K562 (cell line): ENCODE measurements at regions not wholly inside any gene's neighbourhood (a gene's known extent, or its start where the extent isn't known, plus 50 kb on each side); places are given as distances from the start of the nearest gene placed in this dataset.

Experiments used
- ATAC-seq: fragments of 200-7000 bp; cut with Tn5 transposase; 3 replicates; pipeline ENCODE4 v1.9.1; 2020; ENCODE audit warnings: moderate library complexity
- BruUV-seq: library from RNA; stranded (reverse); fragments of 400-500 nt; replicated peaks from 2 replicates; lab custom pipeline; 2021; lab: Mats Ljungman, UMichigan
- CTCF ChIA-PET: fragments of 300-600 bp; formaldehyde crosslinking; extraction: SDS; loops from one replicate; lab custom pipeline; 2021; ENCODE audit warnings: low intra/inter-chr PET ratio; lab: Yijun Ruan, JAX
- POLR2A ChIA-PET: fragments of 300-600, 350-650 bp; sonication (Branson Sonifier 250); formaldehyde crosslinking; extraction: SDS; loops from one replicate; lab custom pipeline; 2021; ENCODE audit warnings: antibody characterized with exemption, inconsistent platforms; lab: Yijun Ruan, JAX
- DNase-seq, 4 experiments: peaks; one replicate each; pipeline versions ENCODE4 v3.0.0 to v3.0.0-alpha.2; 2011 to 2018; ENCODE audit warnings: low spot score in 3 of 4, mixed read lengths in 3 of 4; ENCODE audit errors: extremely low read depth in 1 of 4
- FAIRE-seq: peaks from 2 replicates; lab custom pipeline; 2011; peaks lifted over from hg19 to GRCh38; lab: Jason Lieb, UNC
- H2AFZ ChIP-seq: 2 replicates; pipeline ENCODE4 v1.6.0; 2011; ENCODE audit warnings: low read depth, low read length, control low read depth, inconsistent platforms
- H3K27ac ChIP-seq: fragments of 200-600 bp; 3 replicates; pipeline ENCODE4 v1.8.0; 2011; ENCODE audit warnings: low read depth, mild to moderate bottlenecking, control low read depth, inconsistent platforms, low read length, moderate library complexity, mixed read lengths; ENCODE audit errors: extremely low read depth
- H3K27me3 ChIP-seq, 2 experiments: fragments of 300-600 bp in 1 of 2; 2 replicates in 1 of 2; 3 replicates in 1 of 2; pipeline versions ENCODE4 v1.6.0 to v1.8.0; 2011; ENCODE audit warnings: inconsistent platforms in 2 of 2, low read length in 2 of 2, mild to moderate bottlenecking in 1 of 2, mixed read lengths in 1 of 2, moderate library complexity in 1 of 2; ENCODE audit not compliant: control insufficient read depth in 2 of 2, insufficient read depth in 2 of 2
- H3K36me3 ChIP-seq: fragments of 300-600 bp; 3 replicates; pipeline ENCODE4 v1.8.0; 2011; ENCODE audit warnings: mild to moderate bottlenecking, low read length, inconsistent platforms; ENCODE audit not compliant: control insufficient read depth, insufficient read depth
- H3K4me1 ChIP-seq, 2 experiments: fragments of 200-600 bp in 1 of 2; replicated peaks in 1 of 2; 2 replicates in 1 of 2; 3 replicates in 1 of 2; pipeline versions ENCODE4 v1.5.1 to v1.8.0; 2011; ENCODE audit warnings: inconsistent platforms in 2 of 2, low read length in 2 of 2, mild to moderate bottlenecking in 1 of 2, mixed read lengths in 1 of 2, moderate library complexity in 1 of 2; ENCODE audit not compliant: control insufficient read depth in 2 of 2, insufficient read depth in 2 of 2
- H3K4me2 ChIP-seq: 2 replicates; pipeline ENCODE4 v1.6.1; 2011; ENCODE audit warnings: low read length, control low read depth, inconsistent platforms, mixed read lengths; ENCODE audit not compliant: insufficient read depth
- H3K4me3 ChIP-seq: fragments of 200-600 bp; sonication (generic), shearing (Covaris generic); 2 replicates; pipeline ENCODE4 v1.5.1; 2016; ENCODE audit warnings: control low read depth, inconsistent platforms
- H3K79me2 ChIP-seq: fragments of 200-600 bp; 3 replicates; pipeline ENCODE4 v1.8.0; 2011; ENCODE audit warnings: low read length, inconsistent platforms; ENCODE audit not compliant: control insufficient read depth, insufficient read depth
- H3K9ac ChIP-seq, 2 experiments: 2 replicates each; pipeline versions ENCODE4 v1.6.0 to v1.6.1; 2011; ENCODE audit warnings: low read depth in 2 of 2, low read length in 2 of 2, control low read depth in 1 of 2, inconsistent platforms in 1 of 2, mild to moderate bottlenecking in 1 of 2, mixed read lengths in 1 of 2; ENCODE audit not compliant: insufficient read depth in 1 of 2
- H3K9me1 ChIP-seq: one replicate; pipeline ENCODE4 v1.6.0; 2011; ENCODE audit warnings: inconsistent platforms, mild to moderate bottlenecking, low read length, moderate library complexity; ENCODE audit not compliant: control insufficient read depth, insufficient read depth
- H3K9me3 ChIP-seq: replicated peaks from 2 replicates; pipeline ENCODE4 v1.5.1; 2011; ENCODE audit warnings: low read depth, low read length, inconsistent platforms; ENCODE audit not compliant: control insufficient read depth, insufficient read depth
- H4K20me1 ChIP-seq: replicated peaks from 2 replicates; pipeline ENCODE4 v1.6.1; 2011; ENCODE audit warnings: low read length, inconsistent platforms, mixed read lengths; ENCODE audit not compliant: control insufficient read depth, insufficient read depth
- ADNP ChIP-seq: fragments of 200-800 bp; sonication (Bioruptor generic); IDR thresholded peaks from 2 replicates; pipeline ENCODE4 v1.6.1; 2016; ENCODE audit warnings: missing genetic modification characterization, missing compliant biosample characterization
- DACH1 ChIP-seq: fragments of 450-650 bp; IDR thresholded peaks from 2 replicates; pipeline ENCODE4 v1.6.1; 2018; ENCODE audit not compliant: partially characterized antibody
- ETV5 ChIP-seq: sonication (generic); formaldehyde crosslinking; IDR thresholded peaks from 2 replicates; pipeline ENCODE4 v1.4.0; 2020; ENCODE audit warnings: low read depth, mild to moderate bottlenecking, missing genetic modification reagents
- HMG20A ChIP-seq: fragments of 450-650 bp; formaldehyde crosslinking; conservative IDR thresholded peaks from 2 replicates; pipeline ENCODE4 v1.4.0; 2020; ENCODE audit warnings: mild to moderate bottlenecking, mixed read lengths
- NFYB ChIP-seq: IDR thresholded peaks from 2 replicates; pipeline ENCODE4 v1.6.1; 2011; ENCODE audit warnings: mild to moderate bottlenecking, moderate library complexity; ENCODE audit not compliant: insufficient read length; ENCODE audit errors: extremely low read depth
- PURB ChIP-seq: sonication (generic); formaldehyde crosslinking; IDR thresholded peaks from 2 replicates; pipeline ENCODE4 v1.9.0; 2021; ENCODE audit warnings: low read depth, mild to moderate bottlenecking, missing genetic modification reagents
- TAL1 ChIP-seq: fragments of 450-650 bp; IDR thresholded peaks from 2 replicates; pipeline ENCODE4 v1.6.1; 2016; ENCODE audit warnings: mild to moderate bottlenecking
- WGBS: fragments of 100-300 bp; shearing (Covaris generic); methylation state at CpG from one replicate; pipeline ENCODE4 v1.1.6; 2016; ENCODE audit warnings: low coverage, mixed read lengths; ENCODE audit not compliant: insufficient coverage; ENCODE audit errors: missing lambda C conversion rate; 5-methylcytosine and 5-hydroxymethylcytosine counted together
- in situ Hi-C: fragments of 300-500 bp; cut with MboI; formaldehyde crosslinking; loops from 4 replicates; pipeline ENCODE4 v1.15.0; 2018; ENCODE audit warnings: inconsistent platforms, mixed read lengths
- intact Hi-C: fragments of 100-400 bp; cut with micrococcal nuclease; formaldehyde crosslinking; loops from 2 replicates; pipeline ENCODE4 v1.14.2; 2022
- TF ChIP-seq, protein P1 (sequence below): fragments of 250-450 bp; sonication (Bioruptor Pico); IDR thresholded peaks from 2 replicates; pipeline ENCODE4 v1.4.0; 2020; ENCODE audit warnings: borderline replicate concordance
- TF ChIP-seq, protein P2 (sequence below): fragments of 250-450 bp; sonication (Bioruptor Pico); IDR thresholded peaks from 2 replicates; pipeline ENCODE4 v1.5.1; 2021; ENCODE audit warnings: mild to moderate bottlenecking
- TF ChIP-seq, protein P3 (sequence below), 2 experiments: fragments of 450-650 bp; IDR thresholded peaks; 2 replicates each; pipeline ENCODE4 v1.6.1; 2018; ENCODE audit warnings: mild to moderate bottlenecking in 2 of 2, low read depth in 1 of 2; ENCODE audit not compliant: partially characterized antibody in 2 of 2

DNA sequence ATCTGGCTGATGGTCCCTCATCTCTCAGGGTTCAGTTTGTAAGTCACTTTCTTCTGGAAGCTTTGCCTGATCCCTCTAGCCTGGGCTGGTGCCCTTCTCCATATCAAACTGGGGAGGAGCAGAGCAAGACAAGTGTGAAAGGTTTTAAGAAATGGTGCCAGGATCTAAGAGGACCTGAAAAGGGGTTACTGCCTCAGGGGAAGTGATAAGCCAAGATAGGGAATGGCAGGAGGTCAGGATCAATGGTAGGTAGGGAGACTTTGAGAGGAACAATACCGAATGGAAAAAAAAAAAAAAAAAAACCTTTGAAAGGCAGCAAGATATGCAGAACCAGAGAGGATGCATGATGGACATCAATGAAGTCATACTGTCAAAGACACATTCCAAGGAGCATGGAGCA is 67.5 kb upstream of the TLR4 start:
- no peaks in the 10 kb centered on the region for H3K27me3 ChIP-seq
- H3K9me3 ChIP-seq: no peaks in the 10 kb centered on the region
- no peak for DNase-seq
- no peaks in the 10 kb centered on the region for H3K79me2 ChIP-seq
- in situ Hi-C loops: no loop called here
- no peak overlapping the region for H3K27ac ChIP-seq
- no peaks in the 10 kb centered on the region for H4K20me1 ChIP-seq
- no peak overlapping the region for H3K4me2 ChIP-seq
- H2AFZ ChIP-seq: no peak overlapping the region
- no peak overlapping the region for H3K4me3 ChIP-seq
- CTCF ChIA-PET: no interaction called here
- no TSS peak for BruUV-seq
- POLR2A ChIA-PET: no interaction called here
- FAIRE-seq: no peak
- no peaks in the 10 kb centered on the region for H3K36me3 ChIP-seq
- no peak for ATAC-seq
- H3K9ac ChIP-seq: no peak overlapping the region
- TF ChIP-seq TAL1 (no peak), NFYB (no peak)
- TF ChIP-seq, all 486 proteins: peak for 0
- H3K4me1 ChIP-seq: no peaks in the 10 kb centered on the region
- 0% methylated on average over 1 of the region's 1 CpG for WGBS
- H3K9me1 ChIP-seq: no peaks in the 10 kb centered on the region
- intact Hi-C loops: no loop called here

DNA sequence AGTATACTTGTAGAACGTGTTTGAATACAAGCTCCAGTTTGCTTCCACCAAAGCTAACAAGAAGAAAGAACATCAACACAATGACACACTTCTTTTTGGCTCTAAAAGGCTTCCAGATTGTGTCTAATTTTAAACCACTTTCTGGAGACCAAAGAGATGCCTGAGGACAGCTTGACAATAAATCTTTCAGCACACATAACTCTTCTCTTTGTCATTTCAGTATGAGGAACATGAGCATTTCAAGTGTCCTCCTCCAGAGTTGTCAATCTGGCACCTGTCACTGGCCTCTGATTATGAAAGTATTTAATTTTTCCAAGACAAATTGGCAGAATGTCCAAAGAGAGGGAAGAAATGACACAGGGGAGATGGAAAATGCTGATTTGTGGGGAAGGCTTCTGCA is 79.0 kb upstream of the TLR4 start:
- no peaks in the 10 kb centered on the region for H3K27me3 ChIP-seq
- no peaks in the 10 kb centered on the region for H3K4me1 ChIP-seq
- no TSS peak for BruUV-seq
- H3K9me1 ChIP-seq: no peaks in the 10 kb centered on the region
- no peak overlapping the region for H2AFZ ChIP-seq
- in situ Hi-C loops (no loop called here), intact Hi-C loops (no loop called here)
- CTCF ChIA-PET: no interaction called here
- DNase-seq (no peak), FAIRE-seq (no peak), ATAC-seq (no peak)
- 0% methylated on average over 1 of the region's 1 CpG for WGBS
- POLR2A ChIA-PET: no interaction called here
- no peaks in the 10 kb centered on the region for H3K79me2 ChIP-seq
- no peaks in the 10 kb centered on the region for H3K36me3 ChIP-seq
- no peaks in the 10 kb centered on the region for H4K20me1 ChIP-seq
- no peak overlapping the region for H3K9ac ChIP-seq
- no peak overlapping the region for H3K27ac ChIP-seq
- no peaks in the 10 kb centered on the region for H3K9me3 ChIP-seq
- H3K4me3 ChIP-seq: no peak overlapping the region
- no peak overlapping the region for H3K4me2 ChIP-seq
- TF ChIP-seq, protein P1, sequence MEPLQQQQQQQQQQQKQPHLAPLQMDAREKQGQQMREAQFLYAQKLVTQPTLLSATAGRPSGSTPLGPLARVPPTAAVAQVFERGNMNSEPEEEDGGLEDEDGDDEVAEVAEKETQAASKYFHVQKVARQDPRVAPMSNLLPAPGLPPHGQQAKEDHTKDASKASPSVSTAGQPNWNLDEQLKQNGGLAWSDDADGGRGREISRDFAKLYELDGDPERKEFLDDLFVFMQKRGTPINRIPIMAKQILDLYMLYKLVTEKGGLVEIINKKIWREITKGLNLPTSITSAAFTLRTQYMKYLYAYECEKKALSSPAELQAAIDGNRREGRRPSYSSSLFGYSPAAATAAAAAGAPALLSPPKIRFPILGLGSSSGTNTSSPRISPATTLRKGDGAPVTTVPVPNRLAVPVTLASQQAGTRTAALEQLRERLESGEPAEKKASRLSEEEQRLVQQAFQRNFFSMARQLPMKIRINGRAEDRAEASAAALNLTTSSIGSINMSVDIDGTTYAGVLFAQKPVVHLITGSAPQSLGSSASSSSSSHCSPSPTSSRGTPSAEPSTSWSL (CRISPR knock-in tag): no peak
- TF ChIP-seq, protein P2, sequence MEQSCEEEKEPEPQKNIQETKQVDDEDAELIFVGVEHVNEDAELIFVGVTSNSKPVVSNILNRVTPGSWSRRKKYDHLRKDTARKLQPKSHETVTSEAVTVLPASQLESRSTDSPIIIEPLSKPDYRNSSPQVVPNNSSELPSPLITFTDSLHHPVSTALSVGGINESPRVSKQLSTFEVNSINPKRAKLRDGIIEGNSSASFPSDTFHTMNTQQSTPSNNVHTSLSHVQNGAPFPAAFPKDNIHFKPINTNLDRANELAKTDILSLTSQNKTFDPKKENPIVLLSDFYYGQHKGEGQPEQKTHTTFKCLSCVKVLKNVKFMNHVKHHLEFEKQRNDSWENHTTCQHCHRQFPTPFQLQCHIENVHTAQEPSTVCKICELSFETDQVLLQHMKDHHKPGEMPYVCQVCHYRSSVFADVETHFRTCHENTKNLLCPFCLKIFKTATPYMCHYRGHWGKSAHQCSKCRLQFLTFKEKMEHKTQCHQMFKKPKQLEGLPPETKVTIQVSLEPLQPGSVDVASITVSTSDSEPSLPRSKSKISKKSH (CRISPR knock-in tag): no peak
- TF ChIP-seq, protein P3, sequence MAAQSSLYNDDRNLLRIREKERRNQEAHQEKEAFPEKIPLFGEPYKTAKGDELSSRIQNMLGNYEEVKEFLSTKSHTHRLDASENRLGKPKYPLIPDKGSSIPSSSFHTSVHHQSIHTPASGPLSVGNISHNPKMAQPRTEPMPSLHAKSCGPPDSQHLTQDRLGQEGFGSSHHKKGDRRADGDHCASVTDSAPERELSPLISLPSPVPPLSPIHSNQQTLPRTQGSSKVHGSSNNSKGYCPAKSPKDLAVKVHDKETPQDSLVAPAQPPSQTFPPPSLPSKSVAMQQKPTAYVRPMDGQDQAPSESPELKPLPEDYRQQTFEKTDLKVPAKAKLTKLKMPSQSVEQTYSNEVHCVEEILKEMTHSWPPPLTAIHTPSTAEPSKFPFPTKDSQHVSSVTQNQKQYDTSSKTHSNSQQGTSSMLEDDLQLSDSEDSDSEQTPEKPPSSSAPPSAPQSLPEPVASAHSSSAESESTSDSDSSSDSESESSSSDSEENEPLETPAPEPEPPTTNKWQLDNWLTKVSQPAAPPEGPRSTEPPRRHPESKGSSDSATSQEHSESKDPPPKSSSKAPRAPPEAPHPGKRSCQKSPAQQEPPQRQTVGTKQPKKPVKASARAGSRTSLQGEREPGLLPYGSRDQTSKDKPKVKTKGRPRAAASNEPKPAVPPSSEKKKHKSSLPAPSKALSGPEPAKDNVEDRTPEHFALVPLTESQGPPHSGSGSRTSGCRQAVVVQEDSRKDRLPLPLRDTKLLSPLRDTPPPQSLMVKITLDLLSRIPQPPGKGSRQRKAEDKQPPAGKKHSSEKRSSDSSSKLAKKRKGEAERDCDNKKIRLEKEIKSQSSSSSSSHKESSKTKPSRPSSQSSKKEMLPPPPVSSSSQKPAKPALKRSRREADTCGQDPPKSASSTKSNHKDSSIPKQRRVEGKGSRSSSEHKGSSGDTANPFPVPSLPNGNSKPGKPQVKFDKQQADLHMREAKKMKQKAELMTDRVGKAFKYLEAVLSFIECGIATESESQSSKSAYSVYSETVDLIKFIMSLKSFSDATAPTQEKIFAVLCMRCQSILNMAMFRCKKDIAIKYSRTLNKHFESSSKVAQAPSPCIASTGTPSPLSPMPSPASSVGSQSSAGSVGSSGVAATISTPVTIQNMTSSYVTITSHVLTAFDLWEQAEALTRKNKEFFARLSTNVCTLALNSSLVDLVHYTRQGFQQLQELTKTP (IDR thresholded peaks at IDR 0.05; ENCODE audit: low read depth in 1 of 2, partially characterized antibody in 2 of 2): no peak
- TF ChIP-seq PURB (CRISPR knock-in tag) (no peak), DACH1 (no peak), ADNP (tag) (no peak), HMG20A (no peak), ETV5 (CRISPR knock-in tag) (no peak)
